Gastrocnemius medialis (tissue), 4 donors: ENCODE measurements at regions not wholly inside any gene's neighbourhood (a gene's known extent, or its start where the extent isn't known, plus 50 kb on each side); places are given as distances from the start of the nearest gene placed in this dataset.

ENCODE experiments used
- CTCF ChIP-seq, 5 experiments: fragments of 450-650 bp in 3 of 5; fragments of 200-600 bp in 2 of 5; sonication (generic) in 2 of 5; IDR thresholded peaks in 4 of 5; conservative IDR thresholded peaks in 1 of 5; 1 replicate in 4 of 5; 2 replicates in 1 of 5; pipeline ENCODE4 v1.5.1; 2016 to 2019; ENCODE audit warnings: antibody characterized with exemption in 5 of 5, mild to moderate bottlenecking in 3 of 5, moderate library complexity in 3 of 5
- POLR2A ChIP-seq, 2 donors: fragments of 450-650 bp; IDR thresholded peaks; one replicate each; pipeline ENCODE4 v1.6.1; 2017; ENCODE audit warnings: antibody characterized with exemption in 2 of 2, mild to moderate bottlenecking in 2 of 2, moderate library complexity in 2 of 2

DNA sequence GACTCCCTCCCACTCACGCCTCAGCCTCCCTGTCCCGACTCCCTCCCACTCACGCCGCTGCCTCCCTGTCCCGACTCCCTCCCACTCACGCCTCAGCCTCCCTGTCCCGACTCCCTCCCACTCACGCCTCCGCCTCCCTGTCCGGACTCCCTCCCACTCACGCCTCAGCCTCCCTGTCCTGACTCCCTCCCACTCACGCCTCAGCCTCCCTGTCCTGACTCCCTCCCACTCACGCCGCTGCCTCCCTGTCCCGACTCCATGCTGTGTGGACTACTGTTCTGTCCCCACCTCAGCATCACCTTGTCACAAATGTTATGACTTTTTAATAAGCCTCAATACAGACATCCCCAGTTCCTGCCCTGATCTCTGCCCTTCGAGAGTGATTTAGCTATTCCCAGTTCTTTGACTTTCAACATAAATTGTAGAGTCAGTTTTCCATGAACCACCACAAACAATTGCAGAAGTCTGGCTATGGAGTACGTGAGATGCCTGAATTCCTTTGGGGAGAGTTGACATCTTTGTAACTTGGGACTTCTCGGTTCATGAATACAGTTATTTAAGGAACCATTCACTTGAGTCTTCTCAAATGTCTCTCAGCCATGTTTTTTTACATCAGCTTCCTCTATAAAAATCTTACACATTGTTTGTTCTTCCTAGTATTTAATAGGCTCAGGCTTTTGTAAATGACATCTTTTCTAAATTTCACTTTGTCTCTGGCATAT is 71.9 kb downstream of the FOXL3 start:
- TF ChIP-seq POLR2A (IDR thresholded peaks at IDR 0.05) (no peak), CTCF (IDR thresholded peaks at IDR 0.05 in 4 of 5, conservative IDR thresholded peaks at IDR 0.05 in 1 of 5) (no peak)
